H9 (cell line): ENCODE measurements at regions not wholly inside any gene's neighbourhood (a gene's known extent, or its start where the extent isn't known, plus 50 kb on each side); places are given as distances from the start of the nearest gene placed in this dataset.

Experiments
- DNase-seq: peaks from one replicate; pipeline ENCODE4 v3.0.0-alpha.2; 2017
- H2AFZ ChIP-seq: one replicate; pipeline ENCODE4 v1.6.1; 2013; ENCODE audit warnings: mild to moderate bottlenecking, low read length, control low read depth, moderate library complexity
- H2AK5ac ChIP-seq: 2 replicates; pipeline ENCODE4 v1.6.1; 2013; ENCODE audit warnings: low read length, control low read depth, mixed read lengths; ENCODE audit not compliant: insufficient read length
- H2BK120ac ChIP-seq: one replicate; pipeline ENCODE4 v1.6.1; 2013; ENCODE audit warnings: low read depth, mild to moderate bottlenecking, low read length, control low read depth, inconsistent platforms; ENCODE audit not compliant: poor library complexity, severe bottlenecking
- H2BK12ac ChIP-seq: 2 replicates; pipeline ENCODE4 v1.6.1; 2013; ENCODE audit warnings: low read length, control low read depth, mixed read lengths, low read depth; ENCODE audit not compliant: insufficient read length
- H2BK15ac ChIP-seq: 2 replicates; pipeline ENCODE4 v1.6.1; 2013; ENCODE audit warnings: low read depth, low read length, control low read depth
- H2BK20ac ChIP-seq: one replicate; pipeline ENCODE4 v1.6.1; 2013; ENCODE audit warnings: low read depth, mild to moderate bottlenecking, low read length, control low read depth, inconsistent platforms; ENCODE audit not compliant: poor library complexity, severe bottlenecking
- H2BK5ac ChIP-seq: 2 replicates; pipeline ENCODE4 v1.6.1; 2013; ENCODE audit warnings: low read length, control low read depth, mixed read lengths; ENCODE audit not compliant: insufficient read length
- H3K14ac ChIP-seq: 2 replicates; pipeline ENCODE4 v1.6.1; 2013; ENCODE audit warnings: low read length, control low read depth; ENCODE audit not compliant: insufficient read depth
- H3K18ac ChIP-seq: 2 replicates; pipeline ENCODE4 v1.6.1; 2013; ENCODE audit warnings: low read depth, mild to moderate bottlenecking, mixed read lengths, low read length, control low read depth; ENCODE audit not compliant: insufficient read length
- H3K23ac ChIP-seq: 2 replicates; pipeline ENCODE4 v1.6.1; 2013; ENCODE audit warnings: low read length, control low read depth, mixed read lengths, low read depth; ENCODE audit not compliant: insufficient read length
- H3K23me2 ChIP-seq: 2 replicates; pipeline ENCODE4 v1.6.1; 2013; ENCODE audit warnings: low read depth, mild to moderate bottlenecking, mixed read lengths, low read length, control low read depth; ENCODE audit not compliant: insufficient read length, poor library complexity, severe bottlenecking
- H3K27ac ChIP-seq: 2 replicates; pipeline ENCODE4 v1.5.1; 2013; ENCODE audit warnings: low read length, control low read depth, mixed read lengths, low read depth; ENCODE audit not compliant: insufficient read length
- H3K27me3 ChIP-seq: 2 replicates; pipeline ENCODE4 v1.6.1; 2013; ENCODE audit warnings: low read length, control low read depth, inconsistent platforms; ENCODE audit not compliant: insufficient read depth
- H3K4ac ChIP-seq: 2 replicates; pipeline ENCODE4 v1.6.1; 2013; ENCODE audit warnings: low read depth, mild to moderate bottlenecking, control low read depth, inconsistent platforms, low read length, moderate library complexity
- H3K4me1 ChIP-seq: 2 replicates; pipeline ENCODE4 v1.6.1; 2013; ENCODE audit warnings: low read length, control low read depth, inconsistent platforms; ENCODE audit not compliant: insufficient read depth
- H3K4me2 ChIP-seq: 2 replicates; pipeline ENCODE4 v1.6.1; 2013; ENCODE audit warnings: low read length, control low read depth, mixed read lengths; ENCODE audit not compliant: insufficient read length, insufficient read depth
- H3K56ac ChIP-seq: 2 replicates; pipeline ENCODE4 v1.6.1; 2013; ENCODE audit warnings: low read depth, mild to moderate bottlenecking, mixed read lengths, low read length, control low read depth; ENCODE audit not compliant: insufficient read length
- H3K79me1 ChIP-seq: 2 replicates; pipeline ENCODE4 v1.6.1; 2013; ENCODE audit warnings: low read depth, mild to moderate bottlenecking, moderate library complexity, low read length, control low read depth, inconsistent platforms; ENCODE audit not compliant: insufficient read depth, poor library complexity, severe bottlenecking
- H3K79me2 ChIP-seq: 2 replicates; pipeline ENCODE4 v1.6.1; 2013; ENCODE audit warnings: low read length, control low read depth, inconsistent platforms; ENCODE audit not compliant: insufficient read depth
- H3K9ac ChIP-seq: 2 replicates; pipeline ENCODE4 v1.6.1; 2013; ENCODE audit warnings: low read length, control low read depth, mixed read lengths; ENCODE audit not compliant: insufficient read length; ENCODE audit errors: extremely low read depth
- H3K9me3 ChIP-seq: one replicate; pipeline ENCODE4 v1.6.1; 2013; ENCODE audit warnings: low read depth, low read length, inconsistent platforms; ENCODE audit not compliant: control insufficient read depth
- H3T11ph ChIP-seq: one replicate; pipeline ENCODE4 v1.6.1; 2013; ENCODE audit warnings: mild to moderate bottlenecking, low read length, control low read depth, inconsistent platforms
- H4K20me1 ChIP-seq: one replicate; pipeline ENCODE4 v1.6.1; 2013; ENCODE audit not compliant: control insufficient read depth, insufficient read length, insufficient read depth
- H4K5ac ChIP-seq: 2 replicates; pipeline ENCODE4 v1.6.1; 2013; ENCODE audit warnings: low read depth, mild to moderate bottlenecking, mixed read lengths, low read length, control low read depth; ENCODE audit not compliant: insufficient read length
- H4K8ac ChIP-seq: replicated peaks from 2 replicates; pipeline ENCODE4 v1.6.1; 2013; ENCODE audit warnings: low read length, control low read depth, mixed read lengths, low read depth; ENCODE audit not compliant: insufficient read length
- H4K91ac ChIP-seq: 2 replicates; pipeline ENCODE4 v1.6.1; 2013; ENCODE audit warnings: low read depth, mild to moderate bottlenecking, moderate library complexity, mixed read lengths, low read length, control low read depth; ENCODE audit not compliant: insufficient read length
- H3K27ac Mint-ChIP-seq, 3 experiments: 2 replicates in 2 of 3; 3 replicates in 1 of 3; pipeline ENCODE4 v1.8.0; 2020 to 2021; ENCODE audit warnings: mixed read lengths in 3 of 3, mild to moderate bottlenecking in 1 of 3, moderate library complexity in 1 of 3
- H3K27me3 Mint-ChIP-seq: 2 replicates; pipeline ENCODE4 v1.8.0; 2021; ENCODE audit warnings: low read depth, mild to moderate bottlenecking, moderate library complexity, mixed read lengths
- H3K36me3 Mint-ChIP-seq, 3 experiments: 2 replicates in 2 of 3; 3 replicates in 1 of 3; pipeline ENCODE4 v1.8.0; 2020 to 2021; ENCODE audit warnings: low read depth in 3 of 3, mixed read lengths in 3 of 3; ENCODE audit not compliant: insufficient read depth in 1 of 3
- H3K4me1 Mint-ChIP-seq, 2 experiments: 2 replicates each; pipeline ENCODE4 v1.8.0; 2020; ENCODE audit warnings: mixed read lengths in 2 of 2
- H3K4me3 Mint-ChIP-seq, 2 experiments: 2 replicates in 1 of 2; 3 replicates in 1 of 2; pipeline ENCODE4 v1.8.0; 2020 to 2021; ENCODE audit warnings: mild to moderate bottlenecking in 2 of 2, mixed read lengths in 2 of 2, moderate library complexity in 1 of 2
- H3K9me3 Mint-ChIP-seq, 2 experiments: 2 replicates in 1 of 2; 3 replicates in 1 of 2; pipeline ENCODE4 v1.8.0; 2020; ENCODE audit warnings: mild to moderate bottlenecking in 2 of 2, mixed read lengths in 2 of 2, moderate library complexity in 1 of 2
- WGBS: extraction: QIAGEN DNeasy Blood & Tissue Kit; methylation state at CpG from one replicate; pipeline ENCODE4 v1.1.7; 2013; ENCODE audit warnings: missing lambda C conversion rate, low lambda C conversion rate, mixed read lengths; ENCODE audit not compliant: insufficient read length; ENCODE audit errors: extremely low coverage; 5-methylcytosine and 5-hydroxymethylcytosine counted together
- TF ChIP-seq, protein P1 (sequence below): fragments of 200-600 bp; sonication (generic); conservative IDR thresholded peaks from 3 replicates; pipeline ENCODE4 v1.8.0; 2021; ENCODE audit warnings: antibody characterized with exemption, mild to moderate bottlenecking

DNA sequence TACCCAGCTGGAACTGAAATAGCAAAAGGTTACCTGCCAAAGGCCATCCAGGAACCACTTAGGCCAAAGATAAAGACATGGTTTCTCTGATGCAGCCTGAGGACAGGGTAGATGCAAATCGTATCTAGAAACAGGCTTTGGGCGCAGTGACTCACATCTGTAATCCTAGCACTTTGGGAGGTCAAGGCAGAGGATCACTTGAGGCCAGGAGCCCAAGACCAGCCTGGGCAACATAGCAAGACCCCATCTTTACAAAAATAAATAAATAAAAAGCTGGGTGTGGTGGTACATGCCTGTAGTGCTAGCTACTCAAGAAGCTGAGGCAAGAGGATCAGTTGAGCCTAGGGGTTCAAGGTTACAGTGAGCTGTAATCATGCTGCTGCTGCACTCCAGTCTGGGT is 52.9 kb upstream of the RNF144B start:
- Histone ChIP-seq H2BK12ac (no peak overlapping the region), H4K8ac (no peak overlapping the region), H2BK120ac (no peak overlapping the region), H4K91ac (no peak overlapping the region), H2BK20ac (no peak overlapping the region), H2BK15ac (no peak overlapping the region), H3T11ph (no peak overlapping the region), H3K23ac (no peak overlapping the region), H4K20me1 (no peaks in the 10 kb centered on the region), H3K4ac (no peak overlapping the region), H3K4me2 (no peak overlapping the region), H3K79me1 (no peaks in the 10 kb centered on the region), H3K27ac (no peak overlapping the region), H2BK5ac (no peak overlapping the region), H3K56ac (no peak overlapping the region), H3K27me3 (no peaks in the 10 kb centered on the region), H2AK5ac (no peak overlapping the region), H4K5ac (no peak overlapping the region), H3K9ac (no peak overlapping the region), H3K23me2 (no peaks in the 10 kb centered on the region), H3K79me2 (no peaks in the 10 kb centered on the region), H3K14ac (no peak overlapping the region), H3K4me1 (no peaks in the 10 kb centered on the region; the same call in 1 of the 2 replicates), H3K9me3 (no peaks in the 10 kb centered on the region), H3K18ac (no peak overlapping the region), H2AFZ (no peak overlapping the region)
- Mint-ChIP-seq H3K4me1 (peaks cover 33 to 36% of the 10 kb centered on the region in 2 experiments), H3K9me3 (peaks cover 1 to 4% of the 10 kb centered on the region in 2 experiments; a peak in 3 of 5 replicates), H3K36me3 (no peaks in the 10 kb centered on the region; a peak in 1 of 7 replicates), H3K27me3 (no peaks in the 10 kb centered on the region), H3K4me3 (no peak overlapping the region), H3K27ac (no peak overlapping the region; a peak in 1 of 7 replicates)
- no peak for DNase-seq
- TF ChIP-seq, protein P1, sequence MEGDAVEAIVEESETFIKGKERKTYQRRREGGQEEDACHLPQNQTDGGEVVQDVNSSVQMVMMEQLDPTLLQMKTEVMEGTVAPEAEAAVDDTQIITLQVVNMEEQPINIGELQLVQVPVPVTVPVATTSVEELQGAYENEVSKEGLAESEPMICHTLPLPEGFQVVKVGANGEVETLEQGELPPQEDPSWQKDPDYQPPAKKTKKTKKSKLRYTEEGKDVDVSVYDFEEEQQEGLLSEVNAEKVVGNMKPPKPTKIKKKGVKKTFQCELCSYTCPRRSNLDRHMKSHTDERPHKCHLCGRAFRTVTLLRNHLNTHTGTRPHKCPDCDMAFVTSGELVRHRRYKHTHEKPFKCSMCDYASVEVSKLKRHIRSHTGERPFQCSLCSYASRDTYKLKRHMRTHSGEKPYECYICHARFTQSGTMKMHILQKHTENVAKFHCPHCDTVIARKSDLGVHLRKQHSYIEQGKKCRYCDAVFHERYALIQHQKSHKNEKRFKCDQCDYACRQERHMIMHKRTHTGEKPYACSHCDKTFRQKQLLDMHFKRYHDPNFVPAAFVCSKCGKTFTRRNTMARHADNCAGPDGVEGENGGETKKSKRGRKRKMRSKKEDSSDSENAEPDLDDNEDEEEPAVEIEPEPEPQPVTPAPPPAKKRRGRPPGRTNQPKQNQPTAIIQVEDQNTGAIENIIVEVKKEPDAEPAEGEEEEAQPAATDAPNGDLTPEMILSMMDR: no peak
- WGBS: no CpG with 5 or more reads among the region's 2 CpGs
